Nephron progenitor cell (in vitro differentiated cells): ENCODE measurements at regions not wholly inside any gene's neighbourhood (a gene's known extent, or its start where the extent isn't known, plus 50 kb on each side); places are given as distances from the start of the nearest gene placed in this dataset.
A peak's percentile ranks its signal among the peaks of the same experiment; 100 is the strongest.

Experiments
- DNase-seq: peaks from one replicate; pipeline ENCODE4 v3.0.0; 2021
- H3K27ac Mint-ChIP-seq: 2 replicates; pipeline ENCODE4 v1.8.0; 2021; ENCODE audit warnings: mild to moderate bottlenecking, moderate library complexity, mixed read lengths
- H3K27me3 Mint-ChIP-seq: 2 replicates; pipeline ENCODE4 v1.8.0; 2021; ENCODE audit warnings: mild to moderate bottlenecking, low read depth, mixed read lengths; ENCODE audit not compliant: poor library complexity
- H3K36me3 Mint-ChIP-seq: 2 replicates; pipeline ENCODE4 v1.8.0; 2021; ENCODE audit warnings: low read depth, mixed read lengths
- H3K4me1 Mint-ChIP-seq: 2 replicates; pipeline ENCODE4 v1.8.0; 2021; ENCODE audit warnings: mixed read lengths
- H3K4me3 Mint-ChIP-seq: 2 replicates; pipeline ENCODE4 v1.8.0; 2021; ENCODE audit warnings: mild to moderate bottlenecking, moderate library complexity, mixed read lengths
- H3K9me3 Mint-ChIP-seq: 2 replicates; pipeline ENCODE4 v1.8.0; 2021; ENCODE audit warnings: mild to moderate bottlenecking, moderate library complexity, mixed read lengths
- CTCF ChIP-seq: fragments of 200-600 bp; sonication (generic); IDR thresholded peaks from 2 replicates; pipeline ENCODE4 v1.5.0; 2021; ENCODE audit warnings: antibody characterized with exemption

DNA sequence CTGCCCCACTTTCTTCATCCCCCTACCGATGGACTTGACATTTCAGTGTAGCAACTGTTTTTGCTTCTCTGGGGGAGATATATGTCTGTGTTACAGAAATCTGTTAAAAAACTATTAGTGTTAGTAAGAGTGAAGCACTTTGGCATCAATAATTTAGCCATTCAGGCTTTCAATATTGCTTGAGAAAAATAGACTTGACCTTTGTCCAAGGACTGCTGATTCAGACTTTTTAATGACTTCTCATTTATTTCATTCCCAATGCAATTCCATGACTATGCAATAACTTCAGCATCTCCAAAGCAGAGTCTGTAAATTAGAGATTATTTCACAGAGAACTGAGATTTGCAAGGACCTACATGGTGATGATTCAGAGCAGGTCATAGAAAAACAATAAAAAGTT, 104.1 kb upstream of the SPEF2 start:
- DNase-seq = no peak
- H3K27ac Mint-ChIP-seq = no peak overlapping the region
- no peaks in the 10 kb centered on the region for H3K36me3 Mint-ChIP-seq
- no peak for TF ChIP-seq CTCF
- peaks cover 33% of the 10 kb centered on the region for H3K9me3 Mint-ChIP-seq
- peaks cover 6% of the 10 kb centered on the region for H3K27me3 Mint-ChIP-seq
- no peaks in the 10 kb centered on the region for H3K4me1 Mint-ChIP-seq
- H3K4me3 Mint-ChIP-seq = no peak overlapping the region

- H3K9me3 Mint-ChIP-seq = peaks cover 37% of the 10 kb centered on the region
- H3K27me3 Mint-ChIP-seq = no peaks in the 10 kb centered on the region
- DNase-seq = no peak
- H3K27ac Mint-ChIP-seq = no peak overlapping the region
- TF ChIP-seq CTCF = no peak
- no peaks in the 10 kb centered on the region for H3K36me3 Mint-ChIP-seq
- H3K4me3 Mint-ChIP-seq = no peak overlapping the region
- H3K4me1 Mint-ChIP-seq = no peaks in the 10 kb centered on the region
Measured at GRCh38 chr5:35502206-35502605, 115.5 kb upstream of the SPEF2 start.

DNA sequence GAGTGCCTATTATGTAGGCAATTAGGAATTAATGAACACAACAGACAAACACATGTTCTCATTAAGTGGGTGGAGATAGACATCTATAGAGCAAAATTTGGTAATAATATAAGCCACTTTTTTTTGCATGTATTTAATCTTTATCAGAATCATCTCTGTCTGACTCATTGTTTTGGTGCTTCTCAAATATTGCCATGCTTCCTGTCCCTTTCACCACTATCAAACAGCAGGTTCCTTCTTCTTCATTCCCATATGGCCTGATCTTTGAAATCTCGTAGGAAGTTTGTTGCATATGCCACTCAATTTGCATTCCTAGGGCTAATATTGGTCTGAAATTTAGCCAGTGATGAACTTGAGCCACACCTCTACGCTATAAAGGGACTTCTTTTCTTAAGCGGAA, 128.9 kb upstream of the SPEF2 start:
- Mint-ChIP-seq H3K4me3 (no peak overlapping the region), H3K27ac (no peak overlapping the region), H3K27me3 (no peaks in the 10 kb centered on the region), H3K36me3 (no peaks in the 10 kb centered on the region), H3K9me3 (peaks cover 4% of the 10 kb centered on the region), H3K4me1 (peaks cover 19% of the 10 kb centered on the region)
- no peak for TF ChIP-seq CTCF
- DNase-seq = no peak

- Mint-ChIP-seq H3K36me3 (no peaks in the 10 kb centered on the region), H3K4me1 (peaks cover 19% of the 10 kb centered on the region), H3K27ac (peak overlapping the region; percentile 61), H3K27me3 (no peaks in the 10 kb centered on the region), H3K4me3 (no peak overlapping the region), H3K9me3 (no peaks in the 10 kb centered on the region)
- DNase-seq = no peak
- no peak for TF ChIP-seq CTCF
Measured at GRCh38 chr5:35488055-35488454, 129.6 kb upstream of the SPEF2 start.

DNA sequence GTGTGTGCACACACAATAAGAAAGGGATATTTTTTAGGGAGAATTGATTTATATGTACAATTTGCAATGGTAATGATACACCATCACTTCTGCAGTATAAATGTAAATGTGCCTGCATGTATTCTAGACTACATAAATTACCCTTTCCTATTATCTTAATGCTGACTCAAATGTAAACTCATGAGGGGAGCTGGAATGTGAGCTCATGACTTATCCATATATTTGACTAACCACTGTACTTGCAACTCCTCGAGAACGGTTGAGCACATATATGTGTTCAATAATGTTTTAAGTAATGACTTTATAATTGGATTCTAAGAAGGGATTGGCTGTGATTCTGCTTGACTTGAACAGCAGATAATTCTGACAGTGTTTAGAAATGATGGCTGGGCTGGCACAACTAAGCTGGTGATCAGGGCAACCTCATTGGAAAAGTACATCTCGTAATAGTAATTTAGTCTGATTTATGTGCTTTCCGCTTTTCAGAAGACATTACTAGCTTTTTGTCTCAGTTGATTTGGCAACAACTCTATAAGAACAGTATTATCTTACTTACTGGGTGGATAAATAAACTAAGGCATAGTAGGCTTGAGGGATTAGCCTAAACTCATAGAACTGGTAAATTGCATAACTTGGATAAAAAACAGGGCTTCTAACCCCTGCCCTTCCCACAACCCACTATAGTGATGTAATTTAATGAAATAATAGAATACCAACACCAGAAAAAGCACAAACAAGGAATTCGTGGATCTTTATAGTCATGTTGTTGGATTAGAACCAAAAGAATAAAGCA, 130.2 kb upstream of the SPEF2 start:
- Mint-ChIP-seq H3K27me3 (no peaks in the 10 kb centered on the region), H3K36me3 (no peaks in the 10 kb centered on the region), H3K4me1 (peaks cover 19% of the 10 kb centered on the region), H3K27ac (peak overlapping the region; percentile 61), H3K4me3 (no peak overlapping the region), H3K9me3 (no peaks in the 10 kb centered on the region)
- no peak for TF ChIP-seq CTCF
- no peak for DNase-seq

DNA sequence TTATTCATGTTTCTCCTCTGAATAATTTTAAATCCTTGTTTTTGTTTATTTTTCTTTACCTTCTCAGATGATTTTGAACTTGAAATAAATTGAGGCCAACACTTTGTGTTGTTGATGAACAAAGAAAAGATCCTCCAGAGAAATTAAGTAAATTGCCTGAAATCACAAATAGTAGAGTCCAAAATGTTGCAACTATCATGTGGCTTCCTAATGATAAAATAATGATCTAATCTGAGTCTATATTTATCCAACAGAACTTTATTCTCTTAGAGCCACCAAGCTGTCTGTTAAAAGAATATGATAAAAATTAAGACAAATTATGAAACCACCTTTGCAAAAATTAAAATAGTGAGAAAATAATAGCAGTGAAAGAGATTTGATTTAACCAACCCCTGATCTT, 132.2 kb upstream of the SPEF2 start:
- Mint-ChIP-seq H3K9me3 (no peaks in the 10 kb centered on the region), H3K36me3 (no peaks in the 10 kb centered on the region), H3K4me3 (no peak overlapping the region), H3K27ac (no peak overlapping the region), H3K4me1 (peaks cover 19% of the 10 kb centered on the region), H3K27me3 (no peaks in the 10 kb centered on the region)
- TF ChIP-seq CTCF = no peak
- DNase-seq = no peak
